ENCODE measurements at regions not wholly inside any gene's neighbourhood (a gene's known extent, or its start where the extent isn't known, plus 50 kb on each side); places are given as distances from the start of the nearest gene placed in this dataset.

- no peak overlapping the region for H3K4me3 ChIP-seq (ENCODE audit: low read length)
- TF ChIP-seq CTCF (conservative IDR thresholded peaks at IDR 0.05; ENCODE audit: low read length) = no peak
- no peak for DNase-seq (ENCODE audit: low read depth)
Observed at GRCh38 chr20:52342913-52343312, 151.3 kb upstream of the ZFP64 start.

- peak; percentile 1 for DNase-seq (ENCODE audit: low read depth)
- no peak for TF ChIP-seq CTCF (conservative IDR thresholded peaks at IDR 0.05; ENCODE audit: low read length)
- no peak overlapping the region for H3K4me3 ChIP-seq (ENCODE audit: low read length)
Observed at GRCh38 chr20:52340036-52340634, 148.6 kb upstream of the ZFP64 start.

GRCh38 chr20:52332649-52333250 is 141.2 kb upstream of the ZFP64 start:
- no peak overlapping the region for H3K4me3 ChIP-seq (ENCODE audit: low read length)
- TF ChIP-seq CTCF (conservative IDR thresholded peaks at IDR 0.05; ENCODE audit: low read length) = no peak
- no peak for DNase-seq (ENCODE audit: low read depth)

GRCh38 chr20:52332230-52332629 is 140.7 kb upstream of the ZFP64 start:
- no peak for DNase-seq (ENCODE audit: low read depth)
- TF ChIP-seq CTCF (conservative IDR thresholded peaks at IDR 0.05; ENCODE audit: low read length) = no peak
- H3K4me3 ChIP-seq (ENCODE audit: low read length) = no peak overlapping the region

- TF ChIP-seq CTCF (conservative IDR thresholded peaks at IDR 0.05; ENCODE audit: low read length) = no peak
- no peak overlapping the region for H3K4me3 ChIP-seq (ENCODE audit: low read length)
- DNase-seq (ENCODE audit: low read depth) = no peak
Observed at GRCh38 chr20:52331655-52332054, 140.1 kb upstream of the ZFP64 start.

GRCh38 chr20:52321396-52321795 is 129.8 kb upstream of the ZFP64 start:
- no peak overlapping the region for H3K4me3 ChIP-seq (ENCODE audit: low read length)
- no peak for DNase-seq (ENCODE audit: low read depth)
- TF ChIP-seq CTCF (conservative IDR thresholded peaks at IDR 0.05; ENCODE audit: low read length) = no peak

GRCh38 chr20:52318651-52319050 is 127.1 kb upstream of the ZFP64 start:
- DNase-seq (ENCODE audit: low read depth) = no peak
- no peak for TF ChIP-seq CTCF (conservative IDR thresholded peaks at IDR 0.05; ENCODE audit: low read length)
- H3K4me3 ChIP-seq (ENCODE audit: low read length) = no peak overlapping the region

Measured in AG10803 (cell line).